ENCODE measurements at regions not wholly inside any gene's neighbourhood (a gene's known extent, or its start where the extent isn't known, plus 50 kb on each side); places are given as distances from the start of the nearest gene placed in this dataset.

DNA sequence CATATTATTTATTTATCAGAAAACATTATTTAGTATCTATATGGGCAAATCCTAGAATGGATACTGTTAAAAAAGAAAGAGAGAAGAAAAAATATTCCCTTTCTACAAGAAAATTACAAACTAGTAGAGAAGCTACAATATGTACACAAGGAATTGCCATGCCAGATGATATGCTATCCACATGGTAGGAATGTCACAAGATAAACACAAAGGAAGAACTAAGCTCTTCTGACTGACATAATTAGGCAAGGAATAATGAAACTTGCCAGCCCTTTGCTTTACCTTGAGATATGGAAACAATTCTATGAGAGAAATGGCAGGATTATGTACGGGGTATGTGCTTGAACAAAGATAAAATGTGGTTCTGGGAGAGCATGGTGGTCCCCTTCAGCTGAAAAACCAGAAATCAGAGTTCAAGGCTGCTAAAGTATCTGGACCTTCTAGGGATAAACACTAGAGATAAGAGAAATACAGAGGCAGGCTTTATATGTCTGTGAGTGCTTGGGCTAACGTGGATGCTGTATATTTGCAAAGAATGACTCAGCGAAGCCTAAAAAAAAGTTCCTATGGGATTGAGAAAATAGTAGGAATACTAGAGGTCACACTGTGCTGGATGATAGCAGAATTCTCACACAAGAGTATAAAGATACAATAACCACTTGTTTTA lies 451.6 kb downstream of the TLE1 start:
- TF ChIP-seq, protein P1, sequence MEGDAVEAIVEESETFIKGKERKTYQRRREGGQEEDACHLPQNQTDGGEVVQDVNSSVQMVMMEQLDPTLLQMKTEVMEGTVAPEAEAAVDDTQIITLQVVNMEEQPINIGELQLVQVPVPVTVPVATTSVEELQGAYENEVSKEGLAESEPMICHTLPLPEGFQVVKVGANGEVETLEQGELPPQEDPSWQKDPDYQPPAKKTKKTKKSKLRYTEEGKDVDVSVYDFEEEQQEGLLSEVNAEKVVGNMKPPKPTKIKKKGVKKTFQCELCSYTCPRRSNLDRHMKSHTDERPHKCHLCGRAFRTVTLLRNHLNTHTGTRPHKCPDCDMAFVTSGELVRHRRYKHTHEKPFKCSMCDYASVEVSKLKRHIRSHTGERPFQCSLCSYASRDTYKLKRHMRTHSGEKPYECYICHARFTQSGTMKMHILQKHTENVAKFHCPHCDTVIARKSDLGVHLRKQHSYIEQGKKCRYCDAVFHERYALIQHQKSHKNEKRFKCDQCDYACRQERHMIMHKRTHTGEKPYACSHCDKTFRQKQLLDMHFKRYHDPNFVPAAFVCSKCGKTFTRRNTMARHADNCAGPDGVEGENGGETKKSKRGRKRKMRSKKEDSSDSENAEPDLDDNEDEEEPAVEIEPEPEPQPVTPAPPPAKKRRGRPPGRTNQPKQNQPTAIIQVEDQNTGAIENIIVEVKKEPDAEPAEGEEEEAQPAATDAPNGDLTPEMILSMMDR (IDR thresholded peaks at IDR 0.05 in 4 of 5, conservative IDR thresholded peaks at IDR 0.05 in 1 of 5): no peak
- no peak for TF ChIP-seq POLR2A (IDR thresholded peaks at IDR 0.05)
